A549 (cell line): ENCODE measurements at regions not wholly inside any gene's neighbourhood (a gene's known extent, or its start where the extent isn't known, plus 50 kb on each side); places are given as distances from the start of the nearest gene placed in this dataset.

Experiments used
- ATAC-seq, 2 experiments: fragments of 200-7000 bp in 1 of 2; fragments of >200 bp in 1 of 2; cut with Nextera tagmentation in 1 of 2; cut with Tn5 transposase in 1 of 2; 3 replicates each; pipeline versions ENCODE4 v1.8.0 to v1.9.1; 2018 to 2020; ENCODE audit warnings: mild to moderate bottlenecking in 1 of 2, moderate library complexity in 1 of 2
- CTCF ChIA-PET: fragments of 300-600 bp; sonication (Branson Sonifier 250); formaldehyde crosslinking; extraction: SDS; loops from one replicate; lab custom pipeline; 2021; ENCODE audit warnings: antibody characterized with exemption, inconsistent platforms; lab: Yijun Ruan, JAX
- POLR2A ChIA-PET: fragments of 350-600 bp; formaldehyde crosslinking; extraction: SDS; loops from one replicate; lab custom pipeline; 2021; ENCODE audit warnings: antibody characterized with exemption, inconsistent platforms; lab: Yijun Ruan, JAX
- DNase-seq, 2 experiments: peaks; one replicate each; pipeline versions ENCODE4 v3.0.0 to v3.0.0-alpha.2; 2011 to 2016; ENCODE audit warnings: low read depth in 1 of 2, low spot score in 1 of 2
- FAIRE-seq: peaks from 2 replicates; lab custom pipeline; 2011; peaks lifted over from hg19 to GRCh38; lab: Jason Lieb, UNC
- H3K27ac ChIP-seq, 2 experiments: fragments of >200 bp; sonication (Bioruptor Twin); formaldehyde crosslinking; 3 replicates each; pipeline ENCODE4 v1.5.1; 2016 to 2017
- H3K4me1 ChIP-seq: fragments of >200 bp; sonication (Bioruptor Twin); formaldehyde crosslinking; 3 replicates; pipeline ENCODE4 v1.6.1; 2016
- H3K4me2 ChIP-seq: fragments of >200 bp; sonication (Bioruptor Twin); formaldehyde crosslinking; 3 replicates; pipeline ENCODE4 v1.6.1; 2016
- H3K4me3 ChIP-seq: fragments of >200 bp; sonication (Bioruptor Twin); formaldehyde crosslinking; 3 replicates; pipeline ENCODE4 v1.5.1; 2016
- H3K9me3 ChIP-seq: fragments of >200 bp; sonication (Bioruptor Twin); formaldehyde crosslinking; 3 replicates; pipeline ENCODE4 v1.6.1; 2016
- CBX8 ChIP-seq: fragments of 200-600 bp; sonication (generic); IDR thresholded peaks from 2 replicates; pipeline ENCODE4 v1.6.1; 2016
- CEBPB ChIP-seq, 2 experiments: fragments of >200 bp in 1 of 2; sonication (Bioruptor Twin) in 1 of 2; formaldehyde crosslinking in 1 of 2; IDR thresholded peaks; 2 replicates each; pipeline ENCODE4 v1.6.1; 2012 to 2016
- EHF ChIP-seq: fragments of 250-450 bp; sonication (Bioruptor Pico); IDR thresholded peaks from 2 replicates; pipeline ENCODE4 v1.5.0; 2020; ENCODE audit warnings: mild to moderate bottlenecking
- EP300 ChIP-seq, 2 experiments: fragments of >200 bp; sonication (Bioruptor Twin); formaldehyde crosslinking; IDR thresholded peaks; 2 replicates in 1 of 2; 3 replicates in 1 of 2; pipeline ENCODE4 v1.6.1; 2016 to 2017
- HOXB13 ChIP-seq: fragments of 250-450 bp; sonication (Bioruptor Pico); IDR thresholded peaks from 2 replicates; pipeline ENCODE4 v1.5.0; 2020; ENCODE audit warnings: low read depth, mild to moderate bottlenecking, moderate library complexity
- KDM1A ChIP-seq: fragments of 200-600 bp; sonication (generic); IDR thresholded peaks from 2 replicates; pipeline ENCODE4 v1.6.1; 2016; ENCODE audit warnings: low read depth, mild to moderate bottlenecking
- NFE2L2 ChIP-seq: fragments of 150-350 bp; conservative IDR thresholded peaks from 2 replicates; pipeline ENCODE4 v1.6.1; 2014; ENCODE audit warnings: low read length
- NPAS2 ChIP-seq: fragments of 250-450 bp; sonication (Bioruptor Pico); IDR thresholded peaks from 2 replicates; pipeline ENCODE4 v1.8.0; 2022; ENCODE audit warnings: mild to moderate bottlenecking, moderate library complexity, borderline replicate concordance
- NR3C1 ChIP-seq: fragments of >200 bp; sonication (Bioruptor Twin); formaldehyde crosslinking; IDR thresholded peaks from 3 replicates; pipeline ENCODE4 v1.6.1; 2017
- POLR2AphosphoS2 ChIP-seq: conservative IDR thresholded peaks from 2 replicates; pipeline ENCODE4 v1.6.1; 2012; ENCODE audit warnings: low read length, improper control_type of control experiment, inconsistent platforms
- RARB ChIP-seq: fragments of 250-450 bp; sonication (Bioruptor Pico); IDR thresholded peaks from 2 replicates; pipeline ENCODE4 v1.8.0; 2021; ENCODE audit warnings: mild to moderate bottlenecking, moderate library complexity
- RFX5 ChIP-seq: fragments of 450-650 bp; IDR thresholded peaks from 2 replicates; pipeline ENCODE4 v1.7.1; 2014; ENCODE audit warnings: antibody characterized with exemption, mild to moderate bottlenecking, moderate library complexity
- SMC3 ChIP-seq: fragments of >200 bp; sonication (Bioruptor Twin); formaldehyde crosslinking; IDR thresholded peaks from 3 replicates; pipeline ENCODE4 v1.6.1; 2018; ENCODE audit warnings: inconsistent platforms
- TFCP2L1 ChIP-seq: fragments of 250-450 bp; sonication (Bioruptor Pico); IDR thresholded peaks from 2 replicates; pipeline ENCODE4 v1.5.0; 2021; ENCODE audit warnings: mild to moderate bottlenecking
- TP53 ChIP-seq: fragments of 250-450 bp; sonication (Bioruptor Pico); IDR thresholded peaks from 2 replicates; pipeline ENCODE4 v1.5.0; 2021; ENCODE audit warnings: mild to moderate bottlenecking, moderate library complexity
- ZFP36 ChIP-seq: fragments of 450-650 bp; IDR thresholded peaks from 2 replicates; pipeline ENCODE4 v1.6.1; 2014; ENCODE audit warnings: borderline replicate concordance; ENCODE audit not compliant: partially characterized antibody
- ZNF302 ChIP-seq: fragments of 250-450 bp; sonication (Bioruptor Pico); IDR thresholded peaks from 2 replicates; pipeline ENCODE4 v1.9.0; 2021; ENCODE audit warnings: inconsistent platforms, mild to moderate bottlenecking, moderate library complexity
- WGBS: methylation state at CpG from one replicate; pipeline ENCODE4 v1.1.6; 2017; ENCODE audit errors: missing lambda C conversion rate; 5-methylcytosine and 5-hydroxymethylcytosine counted together
- TF ChIP-seq, protein P1 (sequence below): fragments of 200-600 bp; sonication (generic); IDR thresholded peaks from 2 replicates; pipeline ENCODE4 v1.6.1; 2016; ENCODE audit warnings: antibody characterized with exemption, mild to moderate bottlenecking, moderate library complexity
- TF ChIP-seq, protein P2 (sequence below): fragments of 250-450 bp; sonication (Bioruptor Pico); IDR thresholded peaks from 2 replicates; pipeline ENCODE4 v1.5.0; 2021; ENCODE audit warnings: mild to moderate bottlenecking, moderate library complexity, borderline replicate concordance
- TF ChIP-seq, protein P3 (sequence below): fragments of >200 bp; sonication (Bioruptor Twin); formaldehyde crosslinking; IDR thresholded peaks from 3 replicates; pipeline ENCODE4 v1.5.1; 2016
- TF ChIP-seq, protein P4 (sequence below): fragments of 150-350 bp; IDR thresholded peaks from 2 replicates; pipeline ENCODE4 v1.6.1; 2014; ENCODE audit warnings: low read depth, mild to moderate bottlenecking, low read length
- TF ChIP-seq, protein P5 (sequence below): IDR thresholded peaks from 2 replicates; pipeline ENCODE4 v1.6.1; 2012
- TF ChIP-seq, protein P6 (sequence below): fragments of >200 bp; sonication (Bioruptor Twin); formaldehyde crosslinking; IDR thresholded peaks from 3 replicates; pipeline ENCODE4 v1.6.1; 2016

DNA sequence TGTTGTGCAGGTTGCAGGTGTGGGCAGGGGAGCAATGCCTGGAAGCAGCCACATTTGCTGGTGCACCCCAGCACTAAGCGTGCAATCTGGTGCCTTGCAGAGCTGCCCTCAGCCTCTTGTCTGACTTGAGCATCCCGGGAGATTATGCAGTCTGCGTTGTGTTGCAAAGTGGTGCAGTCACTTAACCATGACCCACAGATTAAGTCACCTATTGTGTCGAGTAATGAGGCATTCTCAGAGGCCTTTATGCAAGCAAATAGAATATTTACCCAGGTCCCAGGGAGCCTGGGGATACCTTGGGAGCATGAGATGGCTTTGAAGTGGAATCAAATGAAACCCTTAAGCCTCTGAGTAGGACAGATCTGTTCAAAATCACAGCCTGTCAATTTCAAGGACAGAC is 529.0 kb downstream of the TYW1 start (continued):
- TF ChIP-seq, protein P1, sequence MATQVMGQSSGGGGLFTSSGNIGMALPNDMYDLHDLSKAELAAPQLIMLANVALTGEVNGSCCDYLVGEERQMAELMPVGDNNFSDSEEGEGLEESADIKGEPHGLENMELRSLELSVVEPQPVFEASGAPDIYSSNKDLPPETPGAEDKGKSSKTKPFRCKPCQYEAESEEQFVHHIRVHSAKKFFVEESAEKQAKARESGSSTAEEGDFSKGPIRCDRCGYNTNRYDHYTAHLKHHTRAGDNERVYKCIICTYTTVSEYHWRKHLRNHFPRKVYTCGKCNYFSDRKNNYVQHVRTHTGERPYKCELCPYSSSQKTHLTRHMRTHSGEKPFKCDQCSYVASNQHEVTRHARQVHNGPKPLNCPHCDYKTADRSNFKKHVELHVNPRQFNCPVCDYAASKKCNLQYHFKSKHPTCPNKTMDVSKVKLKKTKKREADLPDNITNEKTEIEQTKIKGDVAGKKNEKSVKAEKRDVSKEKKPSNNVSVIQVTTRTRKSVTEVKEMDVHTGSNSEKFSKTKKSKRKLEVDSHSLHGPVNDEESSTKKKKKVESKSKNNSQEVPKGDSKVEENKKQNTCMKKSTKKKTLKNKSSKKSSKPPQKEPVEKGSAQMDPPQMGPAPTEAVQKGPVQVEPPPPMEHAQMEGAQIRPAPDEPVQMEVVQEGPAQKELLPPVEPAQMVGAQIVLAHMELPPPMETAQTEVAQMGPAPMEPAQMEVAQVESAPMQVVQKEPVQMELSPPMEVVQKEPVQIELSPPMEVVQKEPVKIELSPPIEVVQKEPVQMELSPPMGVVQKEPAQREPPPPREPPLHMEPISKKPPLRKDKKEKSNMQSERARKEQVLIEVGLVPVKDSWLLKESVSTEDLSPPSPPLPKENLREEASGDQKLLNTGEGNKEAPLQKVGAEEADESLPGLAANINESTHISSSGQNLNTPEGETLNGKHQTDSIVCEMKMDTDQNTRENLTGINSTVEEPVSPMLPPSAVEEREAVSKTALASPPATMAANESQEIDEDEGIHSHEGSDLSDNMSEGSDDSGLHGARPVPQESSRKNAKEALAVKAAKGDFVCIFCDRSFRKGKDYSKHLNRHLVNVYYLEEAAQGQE, result no peak
- TF ChIP-seq, protein P2, sequence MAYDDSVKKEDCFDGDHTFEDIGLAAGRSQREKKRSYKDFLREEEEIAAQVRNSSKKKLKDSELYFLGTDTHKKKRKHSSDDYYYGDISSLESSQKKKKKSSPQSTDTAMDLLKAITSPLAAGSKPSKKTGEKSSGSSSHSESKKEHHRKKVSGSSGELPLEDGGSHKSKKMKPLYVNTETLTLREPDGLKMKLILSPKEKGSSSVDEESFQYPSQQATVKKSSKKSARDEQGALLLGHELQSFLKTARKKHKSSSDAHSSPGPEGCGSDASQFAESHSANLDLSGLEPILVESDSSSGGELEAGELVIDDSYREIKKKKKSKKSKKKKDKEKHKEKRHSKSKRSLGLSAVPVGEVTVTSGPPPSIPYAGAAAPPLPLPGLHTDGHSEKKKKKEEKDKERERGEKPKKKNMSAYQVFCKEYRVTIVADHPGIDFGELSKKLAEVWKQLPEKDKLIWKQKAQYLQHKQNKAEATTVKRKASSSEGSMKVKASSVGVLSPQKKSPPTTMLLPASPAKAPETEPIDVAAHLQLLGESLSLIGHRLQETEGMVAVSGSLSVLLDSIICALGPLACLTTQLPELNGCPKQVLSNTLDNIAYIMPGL (CRISPR knock-in tag), result no peak
- TF ChIP-seq CBX8 (no peak), SMC3 (no peak), RARB (no peak), TFCP2L1 (no peak), KDM1A (no peak), POLR2AphosphoS2 (no peak), NR3C1 (no peak), NPAS2 (CRISPR knock-in tag) (no peak)

DNA sequence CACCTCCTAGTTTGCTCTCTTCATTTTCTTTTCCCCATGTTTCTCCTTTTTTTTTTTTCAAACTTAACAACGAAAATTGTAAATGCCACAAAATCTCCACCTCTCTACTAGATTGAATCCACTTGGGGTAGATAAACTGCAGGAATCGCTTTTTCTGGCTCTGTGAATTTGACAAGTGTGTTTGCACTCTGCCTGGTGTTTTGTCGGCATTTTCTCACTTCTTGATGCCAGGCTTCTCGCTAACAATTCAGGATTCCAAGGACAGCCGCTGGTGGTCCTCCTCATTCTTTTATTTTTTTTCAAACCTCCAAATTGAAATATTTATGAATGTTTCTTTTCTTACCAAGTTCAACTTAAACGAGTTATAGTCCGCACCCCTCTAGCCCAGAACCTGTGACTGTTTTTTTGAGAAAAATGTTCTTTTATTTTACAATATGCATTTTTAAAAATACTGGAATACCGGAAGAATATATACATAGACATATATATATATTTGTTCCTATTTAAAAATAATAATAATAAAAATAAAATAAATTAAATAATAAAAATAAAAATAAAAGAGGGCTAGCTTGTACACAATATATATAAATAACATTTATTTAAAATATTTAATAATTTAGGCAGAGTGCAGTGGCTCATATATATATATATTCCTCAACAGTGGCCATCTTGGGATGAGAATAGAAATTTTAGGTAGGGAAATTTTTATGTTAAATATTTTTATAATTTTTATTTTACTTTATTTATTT is 538.8 kb downstream of the TYW1 start:
- DNase-seq (no peak), ATAC-seq (no peak), FAIRE-seq (no peak)
- TF ChIP-seq NR3C1, result no peak
- TF ChIP-seq, protein P3, sequence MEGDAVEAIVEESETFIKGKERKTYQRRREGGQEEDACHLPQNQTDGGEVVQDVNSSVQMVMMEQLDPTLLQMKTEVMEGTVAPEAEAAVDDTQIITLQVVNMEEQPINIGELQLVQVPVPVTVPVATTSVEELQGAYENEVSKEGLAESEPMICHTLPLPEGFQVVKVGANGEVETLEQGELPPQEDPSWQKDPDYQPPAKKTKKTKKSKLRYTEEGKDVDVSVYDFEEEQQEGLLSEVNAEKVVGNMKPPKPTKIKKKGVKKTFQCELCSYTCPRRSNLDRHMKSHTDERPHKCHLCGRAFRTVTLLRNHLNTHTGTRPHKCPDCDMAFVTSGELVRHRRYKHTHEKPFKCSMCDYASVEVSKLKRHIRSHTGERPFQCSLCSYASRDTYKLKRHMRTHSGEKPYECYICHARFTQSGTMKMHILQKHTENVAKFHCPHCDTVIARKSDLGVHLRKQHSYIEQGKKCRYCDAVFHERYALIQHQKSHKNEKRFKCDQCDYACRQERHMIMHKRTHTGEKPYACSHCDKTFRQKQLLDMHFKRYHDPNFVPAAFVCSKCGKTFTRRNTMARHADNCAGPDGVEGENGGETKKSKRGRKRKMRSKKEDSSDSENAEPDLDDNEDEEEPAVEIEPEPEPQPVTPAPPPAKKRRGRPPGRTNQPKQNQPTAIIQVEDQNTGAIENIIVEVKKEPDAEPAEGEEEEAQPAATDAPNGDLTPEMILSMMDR, result no peak
- TF ChIP-seq, protein P4, sequence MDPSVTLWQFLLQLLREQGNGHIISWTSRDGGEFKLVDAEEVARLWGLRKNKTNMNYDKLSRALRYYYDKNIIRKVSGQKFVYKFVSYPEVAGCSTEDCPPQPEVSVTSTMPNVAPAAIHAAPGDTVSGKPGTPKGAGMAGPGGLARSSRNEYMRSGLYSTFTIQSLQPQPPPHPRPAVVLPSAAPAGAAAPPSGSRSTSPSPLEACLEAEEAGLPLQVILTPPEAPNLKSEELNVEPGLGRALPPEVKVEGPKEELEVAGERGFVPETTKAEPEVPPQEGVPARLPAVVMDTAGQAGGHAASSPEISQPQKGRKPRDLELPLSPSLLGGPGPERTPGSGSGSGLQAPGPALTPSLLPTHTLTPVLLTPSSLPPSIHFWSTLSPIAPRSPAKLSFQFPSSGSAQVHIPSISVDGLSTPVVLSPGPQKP, result no peak
- POLR2A ChIA-PET, result no interaction called here
- Histone ChIP-seq H3K4me3 (no peak overlapping the region), H3K9me3 (peaks cover 9% of the 10 kb centered on the region), H3K4me2 (0 out of 3 replicates have a peak overlapping the region, but pooled peaks have one; percentile 17), H3K4me1 (no peaks in the 10 kb centered on the region), H3K27ac (no peak overlapping the region)
- CTCF ChIA-PET, result no interaction called here
- WGBS, result 16% methylated on average over 8 of the region's 8 CpGs

DNA sequence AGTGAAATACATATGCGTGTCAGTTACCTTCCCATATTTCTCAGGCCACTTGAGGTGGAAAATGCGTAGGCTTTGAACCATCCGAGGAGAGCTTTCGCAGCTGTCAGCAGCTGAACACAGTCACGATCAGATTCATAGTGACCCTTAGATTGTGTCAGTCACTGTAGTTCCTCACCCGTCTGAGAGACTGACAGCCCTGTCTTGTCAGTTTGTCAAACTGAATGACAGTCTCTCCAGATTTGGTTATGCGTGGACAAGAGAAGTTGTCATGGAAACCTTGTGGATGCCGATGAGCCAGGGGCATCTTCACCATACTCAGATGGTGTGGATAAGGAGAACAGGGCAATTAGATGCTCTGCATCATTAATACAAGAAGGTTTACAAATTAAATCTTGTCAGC is 546.3 kb downstream of the TYW1 start:
- FAIRE-seq, result no peak
- TF ChIP-seq ZFP36 (no peak), EHF (CRISPR knock-in tag) (no peak), NPAS2 (CRISPR knock-in tag) (no peak), TP53 (no peak), NFE2L2 (no peak), RFX5 (no peak), HOXB13 (CRISPR knock-in tag) (no peak), CEBPB (IDR thresholded peaks at IDR 0.05) (no peak), EP300 (IDR thresholded peaks at IDR 0.05) (no peak), ZNF302 (no peak)
- TF ChIP-seq, protein P5, sequence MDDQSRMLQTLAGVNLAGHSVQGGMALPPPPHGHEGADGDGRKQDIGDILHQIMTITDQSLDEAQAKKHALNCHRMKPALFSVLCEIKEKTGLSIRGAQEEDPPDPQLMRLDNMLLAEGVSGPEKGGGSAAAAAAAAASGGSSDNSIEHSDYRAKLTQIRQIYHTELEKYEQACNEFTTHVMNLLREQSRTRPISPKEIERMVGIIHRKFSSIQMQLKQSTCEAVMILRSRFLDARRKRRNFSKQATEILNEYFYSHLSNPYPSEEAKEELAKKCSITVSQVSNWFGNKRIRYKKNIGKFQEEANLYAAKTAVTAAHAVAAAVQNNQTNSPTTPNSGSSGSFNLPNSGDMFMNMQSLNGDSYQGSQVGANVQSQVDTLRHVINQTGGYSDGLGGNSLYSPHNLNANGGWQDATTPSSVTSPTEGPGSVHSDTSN, result no peak
- TF ChIP-seq, protein P6, sequence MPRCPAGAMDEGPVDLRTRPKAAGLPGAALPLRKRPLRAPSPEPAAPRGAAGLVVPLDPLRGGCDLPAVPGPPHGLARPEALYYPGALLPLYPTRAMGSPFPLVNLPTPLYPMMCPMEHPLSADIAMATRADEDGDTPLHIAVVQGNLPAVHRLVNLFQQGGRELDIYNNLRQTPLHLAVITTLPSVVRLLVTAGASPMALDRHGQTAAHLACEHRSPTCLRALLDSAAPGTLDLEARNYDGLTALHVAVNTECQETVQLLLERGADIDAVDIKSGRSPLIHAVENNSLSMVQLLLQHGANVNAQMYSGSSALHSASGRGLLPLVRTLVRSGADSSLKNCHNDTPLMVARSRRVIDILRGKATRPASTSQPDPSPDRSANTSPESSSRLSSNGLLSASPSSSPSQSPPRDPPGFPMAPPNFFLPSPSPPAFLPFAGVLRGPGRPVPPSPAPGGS, result no peak
- TF ChIP-seq, protein P4, result no peak

More for the DNA sequence above, 546.3 kb downstream of the TYW1 start:
- no peak overlapping the region for H3K4me3 ChIP-seq
- 68% methylated on average over 8 of the region's 8 CpGs for WGBS
- H3K4me1 ChIP-seq, result no peaks in the 10 kb centered on the region
- no peak overlapping the region for H3K27ac ChIP-seq
- no peaks in the 10 kb centered on the region for H3K9me3 ChIP-seq
- no peak overlapping the region for H3K4me2 ChIP-seq
- POLR2A ChIA-PET, result no interaction called here
- ATAC-seq (no peak), DNase-seq (no peak)
- CTCF ChIA-PET, result no interaction called here
